SHP77 (cell line): ENCODE measurements at regions not wholly inside any gene's neighbourhood (a gene's known extent, or its start where the extent isn't known, plus 50 kb on each side); places are given as distances from the start of the nearest gene placed in this dataset.

Source experiments
- DNase-seq, 2 experiments: peaks; one replicate each; lab custom pipeline; 2025; lab: John Stamatoyannopoulos, UW

DNA sequence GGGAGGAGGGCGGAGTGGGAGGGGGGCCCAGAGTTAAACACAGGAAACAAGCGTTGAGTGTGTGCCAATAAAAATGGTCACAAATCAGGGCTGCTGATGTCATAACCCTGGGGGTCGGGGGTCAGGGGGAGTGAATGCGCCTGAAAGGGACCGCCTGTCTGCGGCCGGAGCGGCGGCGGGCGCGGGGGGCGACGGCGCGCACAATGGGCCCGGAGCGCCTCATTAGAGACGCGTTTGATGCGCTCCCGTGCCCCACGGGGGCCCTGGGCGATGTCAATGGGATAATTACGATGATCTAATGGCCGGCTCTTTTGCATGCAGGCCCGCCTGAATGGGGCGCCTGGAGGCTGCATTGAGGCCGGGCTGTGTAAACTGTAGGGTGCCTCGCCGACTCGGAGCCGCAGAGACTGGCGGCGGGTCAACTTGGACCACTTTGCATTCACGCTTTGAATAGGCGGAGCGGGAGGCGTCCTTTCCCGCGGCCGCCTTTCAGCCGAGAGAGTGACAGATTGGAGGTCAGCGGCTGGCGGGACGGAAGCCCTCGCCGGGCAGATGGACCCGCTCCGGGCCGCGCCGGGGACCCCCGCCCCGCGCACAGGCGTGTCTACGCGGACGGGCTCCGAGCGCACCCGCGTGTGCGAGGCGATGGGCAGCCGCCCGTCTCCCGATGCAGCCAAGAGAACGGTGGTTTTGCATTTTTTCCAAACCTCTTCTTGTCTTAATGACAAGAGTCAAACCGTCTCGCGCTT, 296.1 kb downstream of the TFAP2C start:
- DNase-seq: no peak

DNA sequence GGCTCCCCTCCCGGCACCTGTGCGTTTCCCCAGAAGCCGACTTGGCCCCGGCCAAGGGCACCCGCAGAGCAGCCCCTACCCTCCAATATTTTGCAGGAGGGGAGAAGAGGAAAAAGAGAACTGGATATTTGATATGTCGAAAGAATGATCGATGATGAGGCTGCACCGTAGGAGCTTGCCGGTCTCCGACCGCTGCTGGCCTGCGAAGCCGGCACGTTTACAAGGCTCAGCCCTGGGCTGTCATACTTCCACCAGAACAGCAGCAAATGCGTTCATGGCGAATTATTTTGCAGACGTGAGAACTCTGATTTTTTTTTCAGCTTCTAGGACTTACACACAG, 296.7 kb downstream of the TFAP2C start:
- DNase-seq: no peak

DNA sequence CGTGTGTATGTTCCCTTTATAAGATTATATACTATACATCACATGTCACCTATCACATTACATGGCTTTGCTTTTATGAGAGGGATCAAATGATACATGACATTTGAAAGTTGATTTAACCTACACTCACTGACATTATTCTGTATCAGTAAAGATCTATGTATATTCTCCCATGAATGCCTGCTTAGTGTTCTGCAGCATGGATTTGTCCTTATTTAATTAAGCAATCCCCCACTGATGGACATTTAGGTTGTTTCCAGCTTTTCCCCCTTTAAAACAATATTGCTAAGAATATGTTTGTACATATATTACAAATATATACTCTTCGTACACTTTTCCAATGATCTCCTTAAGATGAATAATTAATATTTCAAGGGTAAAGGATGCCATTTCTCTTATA, 297.4 kb downstream of the TFAP2C start:
- DNase-seq: no peak

DNA sequence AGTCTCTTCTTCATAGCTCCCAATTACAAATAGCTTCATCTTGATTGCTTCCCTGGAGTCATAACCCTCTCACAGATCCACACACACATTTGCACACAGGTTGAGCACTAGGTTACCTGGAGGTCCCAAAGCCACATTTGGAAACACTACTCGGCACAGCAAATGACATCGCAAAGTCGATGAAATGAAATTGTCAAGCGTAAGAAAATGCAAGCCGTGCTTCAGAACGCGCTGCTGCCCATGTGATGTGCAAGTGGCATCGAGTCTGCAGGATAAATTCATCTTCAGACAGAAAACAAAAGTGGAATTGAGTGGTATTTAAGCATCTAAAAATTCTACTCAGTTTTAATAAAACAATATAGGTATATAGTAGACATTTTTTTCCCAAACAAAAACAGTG, 298.0 kb downstream of the TFAP2C start:
- no peak for DNase-seq

DNA sequence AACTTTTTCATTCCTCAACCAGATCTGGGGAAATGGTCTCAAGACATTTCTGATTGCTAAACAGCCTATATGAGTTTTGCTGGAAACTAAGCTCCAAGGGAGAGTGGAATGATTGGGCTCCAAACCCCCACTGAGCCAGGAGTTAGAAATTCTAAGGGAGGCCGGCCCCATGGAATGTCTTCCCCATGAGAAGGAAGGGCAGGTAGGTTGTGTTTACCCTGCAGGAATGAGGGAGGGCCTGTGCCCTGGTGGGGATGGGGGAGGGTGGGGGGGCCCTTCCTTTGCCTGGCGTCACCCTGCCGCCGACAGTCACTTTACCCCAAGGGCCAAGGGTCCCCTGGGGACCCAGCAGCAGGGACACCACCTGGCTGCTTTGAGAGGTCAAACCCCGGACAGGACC, 298.9 kb downstream of the TFAP2C start:
- DNase-seq: no peak

DNA sequence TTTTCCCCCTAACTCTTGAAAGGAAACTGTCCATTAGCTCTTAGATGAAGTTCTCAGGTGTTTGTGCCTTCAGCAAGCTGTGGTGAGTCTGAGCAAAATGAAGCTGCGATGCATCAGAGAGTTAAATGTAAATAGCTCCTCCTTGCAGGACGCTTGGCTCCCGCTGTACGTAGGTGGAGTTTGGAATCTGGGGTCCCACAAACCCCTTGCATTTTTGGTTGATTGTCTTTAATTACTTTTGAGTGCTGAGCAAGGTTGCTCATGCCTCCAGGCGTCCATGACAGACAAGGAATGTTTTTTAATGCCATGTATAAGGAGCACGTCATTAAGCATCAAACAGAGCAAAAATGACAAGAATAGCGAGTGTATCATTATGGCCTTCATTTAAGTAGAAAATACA, 300.5 kb downstream of the TFAP2C start:
- no peak for DNase-seq

DNA sequence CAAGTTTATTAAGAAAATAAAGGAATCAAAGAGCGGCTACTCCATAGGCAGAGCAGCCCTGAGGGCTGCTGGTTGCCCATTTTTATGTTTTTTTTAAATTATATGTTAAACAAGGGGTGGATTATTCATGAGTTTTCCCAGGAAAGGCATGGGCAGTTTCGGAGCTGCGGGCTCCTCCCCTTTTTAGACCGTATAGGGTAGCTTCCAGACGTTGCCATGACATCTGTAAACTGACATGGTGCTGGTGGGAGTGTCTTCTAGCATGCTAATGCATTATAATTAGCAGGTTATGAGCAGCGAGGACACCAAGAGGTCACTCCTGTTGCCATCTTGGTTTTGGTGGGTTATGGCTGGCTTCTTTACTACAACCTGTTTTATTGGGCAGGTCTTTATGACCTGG, 301.8 kb downstream of the TFAP2C start:
- no peak for DNase-seq

DNA sequence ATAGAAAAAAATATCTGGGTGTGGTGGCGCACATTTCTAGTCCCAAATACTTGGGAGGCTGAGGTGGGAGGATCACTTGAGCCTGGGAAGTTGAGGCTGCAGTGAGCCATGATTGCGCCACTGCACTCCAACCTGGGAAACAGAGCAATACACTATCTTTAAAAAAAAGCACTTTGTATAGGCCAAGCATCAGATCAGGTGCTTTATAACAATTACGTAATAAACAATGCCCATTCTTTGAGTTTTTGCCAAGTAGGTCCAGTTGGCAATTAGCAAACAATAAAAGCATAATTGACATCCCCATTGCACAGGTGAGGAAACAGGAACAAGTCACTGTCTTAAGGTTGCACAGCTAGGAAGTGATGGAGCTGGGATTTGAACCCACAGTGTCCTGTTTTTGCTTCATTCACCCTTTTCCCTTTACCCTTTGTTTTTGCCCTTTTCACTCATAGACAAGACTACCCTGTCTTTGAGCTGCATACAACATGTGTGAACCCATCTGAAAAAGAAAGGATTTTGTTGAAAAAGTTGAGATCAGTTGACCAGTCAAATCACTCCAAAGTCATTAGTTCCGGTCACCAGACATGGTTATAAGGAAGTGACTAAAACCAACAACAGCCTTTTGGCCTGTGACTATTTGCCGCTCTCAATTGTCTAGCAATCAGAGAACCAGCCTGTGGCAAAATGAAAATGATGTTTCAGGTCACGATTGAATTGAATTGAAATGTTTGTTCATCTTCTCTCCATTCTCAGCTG, 303.6 kb downstream of the TFAP2C start:
- no peak for DNase-seq

DNA sequence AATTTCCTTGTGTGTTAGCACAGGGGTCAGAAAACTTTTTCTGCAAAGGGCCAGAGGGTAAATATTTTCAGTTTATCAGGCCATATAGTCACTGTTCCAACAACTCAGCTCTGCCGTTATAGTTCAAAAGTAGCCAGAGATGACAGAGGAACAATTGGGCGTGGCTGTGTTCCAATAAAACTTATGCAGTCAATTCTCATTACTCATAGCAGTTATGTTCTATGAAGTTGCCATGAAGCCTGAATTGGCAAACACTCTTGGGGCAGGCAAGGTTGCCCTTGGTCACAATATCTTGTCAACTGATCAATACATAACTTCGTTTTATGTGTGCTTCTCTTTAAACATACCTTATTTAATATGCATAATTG, 304.2 kb downstream of the TFAP2C start:
- DNase-seq: no peak

DNA sequence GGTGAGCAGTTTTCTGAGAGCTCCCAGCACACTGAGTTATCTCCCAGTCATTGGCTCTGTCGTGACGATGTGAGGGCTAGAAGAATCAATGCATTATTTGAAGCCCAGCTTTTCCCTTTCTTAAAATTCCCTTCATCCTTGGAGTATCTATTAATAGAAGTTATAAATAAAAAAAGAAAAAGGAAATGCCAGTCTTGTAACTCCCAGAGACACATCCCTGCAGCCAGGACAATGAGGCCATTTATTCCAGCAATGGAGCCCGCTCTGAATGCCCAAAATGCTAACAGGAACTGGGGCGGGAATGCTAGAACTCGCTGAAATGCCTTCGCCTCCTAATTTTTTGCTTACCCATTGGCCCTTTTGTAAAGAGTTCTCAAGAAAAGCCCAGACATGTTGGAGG, 305.8 kb downstream of the TFAP2C start:
- DNase-seq: no peak

DNA sequence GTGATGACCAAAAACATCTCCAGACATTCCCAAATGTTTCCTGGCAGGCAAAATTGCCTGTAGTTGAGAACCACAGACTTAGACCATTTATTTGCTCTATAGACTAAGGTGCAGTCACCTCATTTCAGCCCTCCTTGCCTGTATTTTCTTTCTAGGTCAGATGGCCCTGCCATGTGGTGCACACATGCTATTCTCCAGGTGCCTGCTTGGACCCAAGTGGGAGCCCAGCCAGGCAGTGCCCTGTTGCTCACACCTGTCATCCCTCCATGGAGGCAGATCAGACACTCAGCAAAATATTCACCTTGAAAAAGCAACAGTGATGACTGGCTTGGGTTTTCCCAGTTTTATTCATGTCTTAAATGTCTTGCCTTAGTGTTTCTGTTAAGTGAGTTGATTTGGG, 311.4 kb downstream of the TFAP2C start:
- no peak for DNase-seq

DNA sequence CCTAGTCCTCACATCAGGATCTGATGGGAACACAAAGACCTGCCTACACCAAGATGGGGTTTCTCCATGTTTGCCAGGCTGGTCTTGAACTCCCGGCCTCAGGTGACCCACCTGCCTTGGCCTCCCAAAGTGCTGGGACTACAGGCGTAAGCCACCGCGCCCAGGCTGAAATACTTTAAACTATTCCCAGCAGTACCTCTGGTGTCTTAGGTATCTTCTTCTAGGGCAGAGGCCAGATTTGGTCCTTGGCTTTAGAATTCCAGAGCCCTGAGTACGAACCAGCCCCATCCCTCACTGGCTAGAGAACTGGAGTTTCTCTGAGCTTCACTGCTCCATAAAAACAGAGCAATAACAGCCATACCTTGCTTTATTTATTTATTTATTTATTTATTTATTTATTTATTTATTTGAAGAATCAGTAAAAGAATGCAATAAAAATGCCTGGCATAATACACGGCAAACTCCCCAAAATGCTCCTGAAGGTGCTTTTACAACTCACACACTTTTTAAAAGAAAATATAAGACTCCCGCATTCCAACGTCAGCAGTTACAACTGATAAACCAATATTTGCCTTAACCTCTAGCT, 312.1 kb downstream of the TFAP2C start:
- DNase-seq: no peak

DNA sequence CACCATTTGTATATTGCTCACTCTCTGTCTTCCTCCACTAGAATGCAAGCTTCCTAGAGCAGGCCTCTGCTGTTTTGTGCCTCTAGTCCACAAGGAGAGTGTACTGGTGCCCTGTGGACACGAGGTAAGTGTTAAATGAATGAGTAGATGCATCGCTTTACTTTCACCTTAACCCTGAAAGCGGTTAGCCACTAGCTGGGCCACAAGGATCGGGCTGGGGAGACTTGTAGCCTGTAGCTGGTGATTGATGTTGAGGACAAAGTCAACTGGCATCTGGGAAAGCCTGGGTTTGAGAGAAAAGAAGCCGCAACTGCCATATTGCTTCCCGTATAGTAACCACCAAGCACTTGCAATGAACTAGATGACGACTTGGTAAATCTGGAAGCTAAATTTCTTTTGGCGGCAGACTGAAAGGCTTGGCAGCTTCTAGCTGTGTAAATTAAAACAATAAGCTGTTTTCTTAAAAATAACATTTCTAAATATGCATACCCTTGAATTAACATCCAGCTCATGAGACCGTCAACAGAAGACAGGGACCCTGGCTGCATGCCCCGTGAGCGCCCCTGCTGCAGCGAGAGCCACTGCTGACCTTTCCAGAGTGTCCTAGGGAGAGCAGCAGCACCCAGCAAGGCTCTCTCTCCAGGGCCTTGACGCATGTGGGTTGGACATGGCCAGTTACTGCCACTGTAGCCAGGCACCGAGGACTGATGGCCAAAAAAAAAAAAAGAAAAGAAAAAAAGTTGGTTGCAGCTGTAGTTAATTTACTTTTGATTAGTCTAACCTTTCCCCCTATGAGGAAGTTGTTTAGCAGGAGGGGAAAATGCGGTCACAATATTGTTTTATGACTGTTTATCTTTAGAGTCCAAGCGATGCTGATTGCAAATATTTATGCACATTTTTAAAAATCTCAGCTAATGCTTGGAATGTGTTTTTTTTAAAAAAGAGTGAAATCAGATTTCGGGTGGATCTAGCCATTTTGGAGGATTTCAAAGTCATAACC, 315.1 kb downstream of the TFAP2C start:
- no peak for DNase-seq

DNA sequence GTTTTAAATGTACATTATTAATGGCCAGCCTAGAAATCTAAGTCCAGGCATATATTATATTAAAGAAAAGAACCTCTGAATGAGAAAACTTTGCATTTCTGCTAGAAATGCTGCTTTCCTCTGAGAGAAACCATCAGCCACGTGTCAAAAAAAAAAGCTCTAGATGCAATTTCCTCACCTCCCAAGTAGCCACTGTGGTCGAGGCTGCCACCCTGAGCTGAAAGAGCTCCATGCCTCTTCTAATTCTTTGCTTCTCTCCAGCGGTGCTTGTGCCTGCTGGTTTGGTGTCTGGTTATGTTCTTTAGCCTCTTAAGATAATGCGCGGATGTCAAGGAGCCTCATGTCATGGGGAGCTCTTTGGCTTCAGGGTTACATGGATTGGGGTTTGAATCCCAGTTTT, 316.0 kb downstream of the TFAP2C start:
- no peak for DNase-seq

DNA sequence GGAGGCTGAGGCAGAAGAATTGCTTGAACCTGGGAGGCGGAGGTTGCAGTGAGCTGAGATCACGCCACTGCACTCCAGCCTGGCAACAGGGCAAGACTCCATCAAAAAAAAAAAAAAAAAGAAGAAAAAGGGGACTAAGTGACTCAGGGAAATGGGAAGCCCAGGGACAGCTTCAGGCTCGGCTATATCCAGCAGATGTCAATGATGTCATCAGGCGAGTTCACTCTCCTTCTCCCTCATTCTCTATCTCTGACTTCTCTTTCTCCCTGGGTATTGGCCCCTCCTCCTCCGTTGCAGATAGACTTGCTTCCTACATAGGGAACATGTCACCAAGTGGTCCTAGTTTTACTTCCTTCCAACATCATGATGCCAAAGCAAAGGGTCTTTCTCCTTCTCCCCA, 316.8 kb downstream of the TFAP2C start:
- no peak for DNase-seq

DNA sequence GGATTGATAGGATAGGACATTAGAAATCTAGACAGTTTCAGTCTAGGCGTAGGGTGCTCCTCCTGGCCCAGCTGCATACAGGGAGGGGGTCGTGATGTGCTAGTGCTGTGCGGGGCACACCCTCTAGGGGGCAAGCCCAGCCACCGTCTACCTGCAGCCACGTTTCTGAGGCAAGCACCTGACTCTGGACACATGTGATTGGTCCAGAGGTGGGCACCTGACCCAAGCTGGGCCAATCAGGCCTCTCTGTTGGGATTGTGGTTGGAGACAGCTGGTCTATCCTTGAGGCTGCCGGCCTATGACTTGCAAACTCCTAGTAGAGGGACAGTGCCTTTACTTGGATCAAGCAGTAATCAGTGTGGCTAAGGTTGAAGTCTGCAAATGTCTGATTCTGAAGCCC, 317.1 kb downstream of the BMP7 start:
- no peak for DNase-seq

DNA sequence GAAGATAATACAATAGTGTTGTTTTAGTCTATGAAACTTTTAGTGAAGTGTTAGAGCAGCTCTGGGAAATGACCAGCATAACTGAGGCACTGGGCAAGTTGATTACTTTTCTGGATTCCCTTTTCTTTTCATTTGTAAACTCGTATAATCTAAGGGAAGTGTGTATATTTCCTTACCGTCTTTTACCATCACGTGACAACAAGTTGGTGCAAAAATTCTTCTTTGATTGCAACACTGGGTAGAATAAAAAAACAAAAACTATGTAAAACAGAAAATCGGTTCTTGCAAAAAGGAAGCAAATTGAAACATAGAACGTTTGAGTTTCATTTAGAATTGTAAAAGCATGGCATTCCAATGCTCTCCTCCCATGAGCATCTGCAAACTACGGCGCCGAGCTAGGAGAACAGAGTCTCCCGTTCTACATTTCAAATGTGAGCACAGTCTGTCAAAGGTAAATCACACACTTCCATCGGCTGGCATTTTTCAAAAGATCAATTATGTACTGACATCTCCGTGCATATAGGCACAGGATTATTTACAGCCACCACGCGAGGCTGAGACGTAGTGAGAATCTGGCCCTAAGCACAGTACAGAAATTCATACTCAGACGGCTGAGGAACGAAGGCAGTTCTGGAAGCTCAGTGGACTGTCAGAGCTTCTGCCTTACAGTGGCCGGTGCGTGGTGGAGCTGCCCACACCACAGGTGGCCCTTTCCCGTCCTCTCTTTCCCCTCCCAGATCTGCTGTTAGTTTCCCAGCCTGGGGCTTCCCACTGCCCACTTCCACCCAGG, 314.0 kb downstream of the BMP7 start:
- no peak for DNase-seq

DNA sequence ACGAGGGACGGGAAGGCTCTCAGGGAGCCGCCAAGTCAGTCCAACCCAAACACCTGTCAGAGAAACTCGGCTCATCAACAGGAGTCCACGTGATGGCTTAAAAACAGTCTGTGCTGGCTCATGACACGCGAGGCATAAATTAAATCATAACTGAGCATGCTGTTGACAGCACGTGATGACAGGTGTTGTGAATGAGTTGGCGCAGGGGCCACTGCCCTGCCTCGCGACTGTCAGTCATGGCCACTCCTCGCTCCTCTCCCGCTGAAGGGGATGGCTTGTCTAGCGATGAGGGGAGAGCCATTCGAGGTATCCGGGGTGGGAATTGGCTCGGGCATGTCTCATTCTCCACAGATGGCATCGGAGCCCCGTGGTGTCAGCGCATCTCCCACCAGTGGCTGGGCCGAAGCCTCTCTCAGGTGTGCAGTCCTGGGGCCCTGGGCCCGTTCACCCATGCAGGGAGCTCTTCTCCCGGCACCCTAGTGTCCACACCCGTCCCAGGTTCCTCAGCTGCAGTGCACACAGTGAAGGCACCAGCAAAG, 313.3 kb downstream of the BMP7 start:
- DNase-seq: peak; percentile 7 to 9

DNA sequence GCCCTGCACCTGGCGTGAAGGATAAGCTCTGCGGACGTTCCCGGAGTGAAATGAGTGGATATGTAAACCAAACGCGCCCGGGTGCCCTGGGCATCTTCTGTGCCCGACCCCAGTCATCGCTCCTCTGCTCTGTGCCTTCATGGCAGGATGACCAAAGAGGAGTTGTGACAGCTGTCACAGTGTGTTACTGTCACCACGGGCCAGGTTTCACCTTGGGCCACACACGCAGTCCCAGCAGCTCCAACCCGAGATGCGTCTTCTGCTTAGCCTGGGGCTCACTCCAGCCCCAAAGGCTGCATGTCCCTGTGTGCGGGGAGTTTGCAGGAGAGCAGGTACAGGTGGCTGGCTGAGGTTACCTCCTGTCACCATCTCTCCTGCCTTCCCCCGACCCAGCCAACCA, 311.6 kb downstream of the BMP7 start:
- DNase-seq: no peak

DNA sequence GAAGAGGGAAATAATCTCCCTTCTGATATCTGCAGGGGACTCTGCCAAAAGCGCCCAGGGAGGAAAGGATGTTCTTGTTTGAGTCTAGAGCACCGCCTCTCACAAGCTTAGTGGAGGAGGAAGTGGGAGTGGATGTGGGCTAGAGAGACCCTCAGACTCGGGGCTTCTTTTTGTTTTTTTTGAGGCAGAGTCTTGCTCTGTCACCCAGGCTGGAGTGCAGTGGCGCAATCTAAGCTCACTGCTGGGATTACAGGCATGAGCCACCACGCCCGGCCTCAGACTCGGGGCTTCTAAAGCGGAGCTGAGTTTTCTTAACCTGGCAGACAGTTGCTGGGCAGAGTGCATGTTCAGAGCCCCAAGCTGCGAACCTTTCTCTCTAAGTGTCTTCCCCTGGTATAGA, 310.8 kb downstream of the BMP7 start:
- no peak for DNase-seq

DNA sequence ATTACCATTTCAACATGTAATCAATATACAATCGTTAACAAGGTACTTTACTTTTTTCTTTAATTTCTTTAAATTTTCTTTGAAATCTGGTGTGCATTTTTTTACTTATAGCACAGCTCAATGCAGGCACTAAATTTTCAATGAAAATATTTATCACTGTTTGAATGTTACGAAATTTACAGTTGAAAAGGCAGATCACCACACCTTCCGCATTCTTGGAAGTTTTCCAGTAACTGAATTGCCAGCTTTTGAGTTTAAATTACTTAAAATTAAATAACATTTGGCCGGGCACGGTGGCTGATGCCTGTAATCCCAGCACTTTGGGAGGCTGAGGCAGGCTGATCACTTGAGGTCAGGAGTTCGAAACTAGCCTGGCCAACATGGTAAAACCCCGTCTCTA, 309.9 kb downstream of the BMP7 start:
- DNase-seq: no peak
